GM21737 (cell line): ENCODE measurements at regions not wholly inside any gene's neighbourhood (a gene's known extent, or its start where the extent isn't known, plus 50 kb on each side); places are given as distances from the start of the nearest gene placed in this dataset.

ENCODE experiments used
- ATAC-seq: cut with Tn5 transposase; IDR thresholded peaks from one replicate; pipeline ENCODE4 v1.9.1; 2021; ENCODE audit warnings: mild to moderate bottlenecking, moderate library complexity; ENCODE audit not compliant: unreplicated experiment

DNA sequence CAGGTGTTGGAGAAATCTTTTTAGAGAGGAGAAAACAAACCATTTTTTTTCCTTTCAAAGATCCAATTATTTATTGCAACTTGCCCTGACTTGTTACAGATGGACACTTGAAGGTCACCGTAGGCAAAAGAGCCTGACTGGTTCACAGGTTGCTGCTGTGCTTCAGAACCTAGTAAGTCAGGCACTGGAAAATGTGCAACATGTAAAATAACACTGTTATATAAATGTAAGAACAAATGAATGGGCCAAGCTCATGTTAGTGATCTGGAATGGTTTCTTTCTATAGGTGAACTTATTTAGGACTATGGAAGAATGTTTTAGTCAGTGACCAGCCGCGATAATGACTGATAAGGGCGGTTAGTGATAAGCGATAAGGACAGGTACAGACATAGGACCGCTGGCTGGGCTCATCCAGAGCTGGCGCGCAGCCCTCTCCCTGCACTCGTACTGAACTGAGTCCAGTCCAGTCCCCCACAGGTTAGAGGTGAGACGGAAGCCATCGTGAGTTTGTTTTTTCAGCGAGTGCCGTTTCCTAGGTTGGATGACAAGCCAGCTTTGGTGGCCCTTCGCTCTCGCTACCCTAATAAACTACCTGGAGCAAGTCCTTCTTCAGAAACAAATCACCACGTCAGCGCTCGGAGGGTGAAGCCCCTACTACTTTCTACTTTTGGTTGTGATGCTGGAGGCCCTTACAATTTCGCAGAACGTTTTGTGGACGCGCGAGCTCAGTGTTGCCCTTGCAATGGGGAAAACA is 94.4 kb upstream of the PRDM1 start:
- ATAC-seq: peak; percentile 37

DNA sequence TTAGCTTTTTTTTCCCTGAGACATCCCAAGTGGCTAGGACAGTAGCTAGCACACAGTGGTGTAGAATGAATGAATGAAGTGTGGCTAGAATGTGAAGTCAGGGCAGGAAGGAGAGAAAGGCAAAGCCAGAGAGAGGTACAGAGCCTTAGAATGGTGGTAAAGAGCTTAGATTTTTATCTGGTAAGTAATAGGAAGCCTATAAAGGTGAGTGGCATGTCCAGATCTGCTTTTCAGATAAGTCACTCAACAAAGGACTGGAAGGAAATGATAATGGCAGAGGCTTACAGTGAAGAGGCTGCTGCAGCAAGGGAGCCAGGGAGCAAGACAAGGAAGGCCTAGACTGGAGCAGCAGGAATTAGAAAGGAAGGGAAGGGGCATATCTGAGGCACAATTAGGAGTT is 96.0 kb upstream of the PRDM1 start:
- ATAC-seq: no peak

DNA sequence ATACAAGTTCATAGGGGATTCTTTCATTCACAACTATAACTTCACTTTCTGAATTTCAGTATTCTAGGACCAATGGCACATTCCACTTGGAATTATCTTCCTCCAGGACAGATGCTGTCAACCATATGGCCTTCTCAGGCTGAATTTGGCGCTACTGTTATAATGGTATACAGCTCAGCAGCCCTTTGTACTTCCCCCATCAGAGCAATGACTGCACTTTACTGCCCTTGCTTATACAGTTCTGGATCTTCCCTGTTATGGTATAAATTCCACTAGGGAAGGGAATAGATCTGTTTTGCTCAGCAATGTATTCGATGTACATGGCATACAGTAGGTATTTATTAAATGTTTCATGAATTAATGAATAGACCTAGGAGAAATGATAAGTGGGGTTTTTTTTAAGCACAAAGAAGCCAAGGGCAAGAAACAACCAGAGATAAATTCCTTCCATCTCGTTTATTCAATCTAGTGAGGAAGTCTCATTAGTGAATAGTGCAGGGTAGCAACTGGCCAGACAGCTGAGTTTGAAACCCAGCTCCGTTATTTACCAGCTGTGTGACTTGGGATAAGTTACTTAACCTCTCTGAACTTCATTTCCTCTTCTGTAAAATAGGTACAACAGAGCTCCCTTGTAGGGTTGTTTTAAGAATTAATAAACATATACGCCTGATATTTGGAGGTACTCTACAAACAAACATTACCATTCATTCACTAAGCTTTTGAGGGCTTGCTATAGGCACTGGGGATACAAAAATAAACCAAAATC is 97.1 kb upstream of the PRDM1 start:
- ATAC-seq: no peak

DNA sequence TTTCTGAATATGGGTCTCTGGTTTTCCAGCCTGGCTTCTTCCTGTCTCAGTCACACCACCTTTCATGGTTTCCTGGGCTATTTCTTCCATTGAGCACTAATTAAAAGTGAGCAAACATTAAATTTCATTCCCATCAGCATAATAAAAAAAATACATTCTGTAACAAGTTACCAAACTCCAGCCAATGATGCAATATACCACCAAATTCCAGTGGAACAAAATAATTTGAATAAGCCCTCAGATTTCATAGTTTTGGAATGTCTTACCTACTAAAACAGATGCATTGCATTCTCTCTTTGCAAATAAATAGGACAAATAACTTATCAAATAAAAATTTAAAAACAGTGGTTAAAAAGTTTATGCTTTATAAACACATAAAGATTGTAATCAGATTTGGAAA is 97.8 kb upstream of the PRDM1 start:
- ATAC-seq: no peak

DNA sequence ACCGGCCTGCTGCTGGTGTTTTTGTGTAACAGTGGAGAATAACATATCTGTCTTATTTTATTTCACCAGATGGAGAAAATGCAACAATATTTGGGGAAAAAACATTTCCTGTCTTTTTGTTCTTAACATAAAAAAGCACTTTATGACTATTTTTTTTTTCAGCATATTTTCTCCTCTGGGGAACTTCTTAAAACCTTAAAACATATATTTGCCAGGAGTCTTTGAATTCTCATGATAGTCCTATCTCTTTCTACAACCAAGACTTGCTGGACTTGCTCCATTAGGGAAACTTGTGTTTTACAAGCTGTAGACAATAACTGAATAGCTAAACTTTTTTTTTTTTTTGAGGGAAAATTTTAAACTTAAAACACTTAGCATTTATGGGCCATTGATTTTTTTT is 98.6 kb upstream of the PRDM1 start:
- ATAC-seq: no peak

DNA sequence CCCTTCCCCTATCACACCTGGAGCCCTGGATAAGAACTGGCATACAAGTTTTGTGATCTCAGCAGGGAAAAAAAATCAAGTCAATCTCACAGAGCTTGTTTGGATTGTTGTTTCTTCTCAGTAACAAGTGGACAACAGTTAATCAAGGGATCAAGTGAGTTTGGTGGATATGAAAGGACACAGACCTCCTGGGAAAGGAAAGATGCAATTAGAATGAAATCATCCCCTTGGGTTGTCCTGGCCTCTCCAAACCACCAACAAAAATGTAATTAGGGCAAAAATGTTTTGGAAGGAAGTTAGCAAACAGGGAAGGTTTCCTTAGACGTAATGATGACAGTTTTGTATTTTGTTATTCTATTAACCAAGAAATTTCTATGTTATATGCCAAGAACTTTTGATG is 99.1 kb upstream of the PRDM1 start:
- ATAC-seq: no peak

DNA sequence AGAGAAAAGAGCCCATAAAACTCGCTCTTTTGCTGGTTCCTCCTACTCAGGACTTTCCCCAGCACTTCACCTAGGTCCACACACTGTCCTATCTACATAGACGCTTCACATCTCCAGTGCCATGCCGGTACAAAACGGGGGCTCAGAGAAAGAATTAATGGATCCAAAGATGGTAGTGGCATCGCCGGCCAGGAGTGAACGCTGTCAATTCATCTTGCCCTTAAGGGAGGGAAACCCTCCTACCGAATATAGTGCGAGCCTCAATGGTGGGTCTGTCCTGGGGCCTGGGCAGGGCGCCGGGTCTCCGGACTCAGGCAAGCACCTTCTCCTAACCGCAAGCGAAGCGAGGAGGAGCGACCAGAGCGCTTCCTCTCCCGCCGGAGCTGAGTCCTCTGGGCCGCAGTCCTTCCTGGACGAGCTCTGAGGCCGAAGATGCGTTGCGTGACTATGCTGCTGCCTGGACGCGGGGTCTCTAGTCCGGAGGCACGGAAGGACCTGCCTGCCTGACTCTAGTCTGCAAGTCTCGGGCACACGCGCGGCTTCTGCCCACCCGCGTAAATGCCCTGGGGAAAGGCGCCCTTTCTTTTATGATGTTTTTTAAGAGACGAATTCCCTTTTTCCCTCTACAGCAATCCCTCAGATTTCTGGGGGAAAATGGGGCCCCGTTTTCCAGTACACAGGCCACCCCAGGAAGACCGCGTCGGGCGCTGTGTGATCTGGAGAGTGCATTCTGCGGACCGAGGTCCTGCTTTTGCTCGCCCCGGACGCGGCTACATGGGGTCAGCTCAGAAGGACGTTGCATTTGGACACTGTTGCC is 100.1 kb upstream of the PRDM1 start:
- no peak for ATAC-seq

DNA sequence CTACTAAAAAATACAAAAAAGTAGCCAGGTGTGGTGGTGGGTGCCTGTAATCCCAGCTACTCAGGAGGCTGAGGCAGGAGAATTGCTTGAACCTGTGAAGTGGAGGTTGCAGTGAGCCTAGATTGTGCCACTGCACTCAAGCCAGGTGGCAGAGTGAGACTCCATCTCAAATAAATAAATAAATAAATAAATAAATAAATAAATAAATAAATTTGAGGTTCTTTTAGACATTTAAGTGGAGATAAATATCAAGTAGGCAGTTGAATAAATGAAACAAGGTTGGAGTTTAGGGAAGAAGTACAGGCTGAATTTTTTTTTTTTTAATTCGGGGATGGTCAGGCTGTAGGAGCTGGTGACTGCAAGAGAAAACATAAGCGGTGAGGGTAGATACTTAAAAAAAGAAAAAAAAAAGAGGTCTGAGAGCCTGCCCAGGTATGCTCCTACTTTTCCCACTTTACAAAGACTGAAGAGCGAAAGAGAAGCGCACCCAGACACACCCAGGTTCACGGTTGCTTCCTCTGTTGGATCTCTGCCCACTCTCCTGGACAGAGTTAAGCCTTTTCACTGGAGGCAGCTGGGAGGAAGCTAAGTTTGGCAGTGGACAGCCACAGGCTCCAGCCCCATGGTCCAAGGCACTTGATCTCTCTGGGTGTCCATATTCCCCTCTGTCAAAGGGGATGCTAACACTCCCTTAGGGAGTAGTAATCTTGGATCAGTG is 100.9 kb upstream of the PRDM1 start:
- ATAC-seq: no peak

DNA sequence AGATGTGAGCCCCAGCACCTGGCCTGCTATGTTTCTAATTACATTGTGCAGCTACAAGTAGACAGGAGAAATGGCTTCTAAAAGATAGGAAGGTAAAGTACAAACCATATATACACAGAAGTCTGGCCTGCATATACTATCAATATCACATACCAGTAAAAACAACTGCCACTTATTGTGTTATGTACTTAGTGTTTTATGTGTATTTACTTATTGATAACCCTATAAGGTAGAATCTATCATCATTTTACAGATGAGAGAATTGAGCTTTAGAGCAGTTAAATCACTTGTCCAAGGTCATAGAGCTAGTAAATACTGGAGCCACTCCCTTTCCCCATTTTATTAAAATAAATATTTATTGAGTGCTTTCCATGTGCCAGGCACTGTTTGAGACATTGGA is 102.4 kb upstream of the PRDM1 start:
- no peak for ATAC-seq

DNA sequence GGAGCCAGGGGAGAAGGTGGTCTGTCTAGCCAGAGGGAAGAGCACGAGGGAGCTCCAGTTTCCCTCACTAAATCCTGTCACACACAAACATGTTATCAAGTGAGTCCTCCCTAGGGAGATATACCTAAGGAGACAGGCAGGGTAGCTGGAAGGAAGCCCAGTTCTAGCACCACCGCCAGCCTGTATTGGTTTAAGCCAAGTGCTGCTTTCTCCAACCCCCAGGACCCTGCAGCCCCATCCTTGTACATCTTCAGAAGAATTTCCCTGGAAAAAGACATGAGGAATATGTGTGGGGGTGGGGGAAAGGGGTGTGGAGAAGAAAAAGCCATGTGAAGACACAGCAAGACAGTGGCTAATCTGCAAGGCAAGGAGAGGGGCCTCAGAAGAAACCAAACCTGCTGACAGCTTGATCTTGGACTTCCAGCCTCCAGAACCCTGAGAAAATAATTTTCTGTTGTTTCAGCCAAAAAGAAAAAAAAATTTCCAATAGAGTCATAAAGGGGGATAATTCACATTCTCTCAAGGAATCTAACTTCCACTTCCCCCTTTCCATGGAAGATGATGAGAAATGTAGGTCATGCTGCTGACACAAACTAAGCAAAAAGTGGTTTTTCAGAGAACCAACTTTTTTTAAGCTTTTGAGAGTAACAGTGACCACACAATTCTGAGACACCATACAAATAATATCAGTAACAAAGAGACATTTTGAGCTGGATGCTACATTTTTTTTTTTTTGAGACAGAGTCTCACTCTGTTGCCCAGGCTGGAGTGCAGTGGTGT is 103.2 kb upstream of the PRDM1 start:
- no peak for ATAC-seq

DNA sequence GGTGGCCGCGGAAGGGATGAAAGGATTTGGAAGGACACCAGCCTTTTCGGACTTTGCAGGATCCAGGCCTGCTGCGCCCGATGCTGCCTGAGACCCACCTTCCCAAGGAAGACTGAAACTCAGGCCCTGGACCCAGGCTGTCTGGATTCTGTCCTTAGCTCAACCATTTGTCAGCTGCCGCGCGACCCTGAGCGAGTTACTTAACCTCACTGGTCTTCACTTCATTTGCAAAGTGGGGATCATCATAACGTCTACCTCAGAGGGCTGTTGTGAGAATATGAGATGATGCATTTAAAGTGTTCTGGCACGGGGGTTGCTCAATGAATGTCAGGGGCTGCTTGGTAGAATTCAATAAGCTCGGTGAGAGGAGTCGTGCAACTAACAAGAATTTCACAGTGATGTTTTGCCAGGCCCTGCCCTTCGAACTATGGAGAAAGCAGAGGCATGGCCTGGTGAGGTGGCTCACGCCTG is 104.2 kb upstream of the PRDM1 start:
- ATAC-seq: no peak

DNA sequence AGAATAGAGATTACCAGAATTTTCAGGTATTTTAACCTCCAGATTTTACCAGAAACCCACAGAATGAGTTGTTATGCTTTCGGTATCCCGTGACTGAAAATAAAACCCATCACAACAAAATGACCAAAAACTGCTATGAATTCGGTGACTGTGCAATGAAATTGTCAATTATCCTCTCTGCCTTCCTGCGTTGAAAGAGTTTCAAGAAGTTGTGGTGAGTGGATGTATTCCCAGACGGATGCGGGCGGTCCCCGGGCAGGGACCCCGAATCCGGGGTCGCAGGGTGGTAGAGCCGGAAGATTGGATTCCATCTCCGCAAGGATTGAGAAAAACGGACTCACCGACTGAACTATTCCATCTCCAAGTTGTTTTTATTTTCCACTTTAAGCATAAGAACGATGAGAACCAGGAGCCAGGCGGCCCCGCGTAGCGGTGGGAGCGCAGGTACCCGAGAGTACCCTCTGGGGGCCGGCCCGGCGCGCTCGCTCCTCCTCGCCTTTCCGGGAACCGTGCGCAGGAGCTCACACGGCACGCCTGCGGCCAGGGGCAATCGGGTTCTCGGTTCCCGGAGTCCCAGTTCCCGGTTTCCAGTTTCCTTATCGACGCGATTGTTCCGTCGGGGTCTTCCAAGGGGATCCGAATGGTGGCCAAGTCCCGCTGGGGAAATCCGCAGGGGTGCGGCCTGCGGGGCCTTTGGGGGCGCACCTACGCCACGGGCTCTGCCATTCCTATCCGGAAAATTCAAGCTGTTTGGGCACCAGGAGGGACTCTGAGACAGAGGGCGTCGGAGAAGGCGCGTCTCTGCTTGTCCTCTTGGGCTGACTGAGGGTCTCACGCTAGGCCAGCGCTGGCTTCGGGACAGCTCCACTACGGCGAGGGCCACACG is 104.9 kb upstream of the PRDM1 start:
- no peak for ATAC-seq

DNA sequence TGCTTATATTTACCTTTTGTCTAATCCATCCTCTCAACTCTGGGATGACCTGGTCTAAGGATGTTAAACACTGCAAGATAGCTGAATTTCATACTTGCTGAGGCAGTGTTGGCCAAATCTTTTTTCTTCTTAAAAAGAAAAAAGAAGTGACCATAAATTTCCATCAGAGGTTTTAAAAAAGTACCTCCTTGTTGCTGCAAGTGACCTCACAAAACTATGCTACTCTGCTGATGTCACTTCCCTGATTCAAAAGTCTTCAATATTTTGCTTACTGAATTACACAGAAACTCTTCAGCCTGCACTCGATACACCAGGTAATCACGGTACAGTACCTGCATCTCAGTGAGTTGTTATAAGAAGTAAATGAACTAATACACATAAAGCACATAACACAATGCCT is 107.2 kb upstream of the PRDM1 start:
- ATAC-seq: no peak

DNA sequence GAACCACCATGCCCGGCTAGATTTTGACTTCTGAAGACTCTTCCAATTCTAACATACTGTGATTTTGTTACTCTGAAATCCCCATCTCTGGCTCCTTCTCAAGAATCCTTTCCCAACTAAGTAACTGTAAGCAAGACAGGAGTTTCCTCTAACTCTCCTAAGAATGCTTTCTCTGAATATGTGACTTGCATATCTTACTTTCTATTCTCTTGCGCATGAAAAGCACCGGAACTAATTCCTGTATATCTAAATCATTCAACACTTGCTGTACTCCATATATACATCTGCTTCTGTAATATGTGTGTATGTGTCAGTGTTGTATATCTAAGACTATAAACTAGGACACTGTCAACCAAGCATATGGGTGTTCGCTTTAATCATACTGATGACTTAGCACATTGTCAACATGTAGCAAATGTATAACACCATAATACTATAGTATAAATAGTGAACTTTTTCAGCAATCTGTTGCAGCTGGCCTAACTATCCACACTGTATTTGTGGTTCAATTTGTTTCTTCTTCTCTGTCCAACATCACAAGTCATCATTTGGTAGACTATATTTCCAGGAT is 108.1 kb upstream of the PRDM1 start:
- ATAC-seq: no peak

DNA sequence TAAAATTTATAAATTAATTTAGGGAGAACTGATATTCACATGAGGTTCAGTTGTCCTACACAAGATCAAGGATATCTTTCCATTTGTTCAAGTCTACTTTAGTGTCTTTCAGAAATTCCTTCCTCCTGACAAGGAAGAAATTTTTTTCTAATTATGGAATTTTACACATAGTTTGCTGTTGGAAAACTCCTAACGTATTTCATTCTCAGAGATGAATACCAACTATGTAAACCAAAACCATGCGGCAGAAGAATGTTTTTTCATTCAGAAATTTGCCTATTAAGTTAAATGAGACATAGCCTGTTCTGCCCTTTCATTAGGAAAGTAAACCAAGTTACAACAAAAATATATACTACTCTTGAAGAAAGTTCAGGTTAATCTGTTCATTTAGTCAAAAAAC is 111.2 kb upstream of the PRDM1 start:
- ATAC-seq: no peak

DNA sequence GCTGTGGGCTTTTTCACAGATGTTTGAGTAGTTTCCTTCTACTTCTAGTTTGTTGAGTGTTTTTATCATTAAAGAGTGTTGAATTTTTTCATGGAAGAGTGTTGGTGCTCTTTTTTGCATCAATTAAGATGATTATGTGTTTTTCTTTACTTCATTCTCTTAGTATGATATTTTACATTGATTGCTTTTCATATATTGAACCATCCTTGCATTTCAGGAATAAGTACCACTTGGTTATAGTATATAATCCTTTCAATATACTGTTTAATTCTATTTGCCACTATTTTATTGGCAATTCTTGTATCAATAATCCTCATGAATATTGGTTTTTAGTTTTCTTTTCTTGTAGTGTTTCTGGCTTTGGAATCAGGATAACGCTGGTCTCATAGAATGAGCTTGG is 113.7 kb upstream of the PRDM1 start:
- ATAC-seq: no peak

DNA sequence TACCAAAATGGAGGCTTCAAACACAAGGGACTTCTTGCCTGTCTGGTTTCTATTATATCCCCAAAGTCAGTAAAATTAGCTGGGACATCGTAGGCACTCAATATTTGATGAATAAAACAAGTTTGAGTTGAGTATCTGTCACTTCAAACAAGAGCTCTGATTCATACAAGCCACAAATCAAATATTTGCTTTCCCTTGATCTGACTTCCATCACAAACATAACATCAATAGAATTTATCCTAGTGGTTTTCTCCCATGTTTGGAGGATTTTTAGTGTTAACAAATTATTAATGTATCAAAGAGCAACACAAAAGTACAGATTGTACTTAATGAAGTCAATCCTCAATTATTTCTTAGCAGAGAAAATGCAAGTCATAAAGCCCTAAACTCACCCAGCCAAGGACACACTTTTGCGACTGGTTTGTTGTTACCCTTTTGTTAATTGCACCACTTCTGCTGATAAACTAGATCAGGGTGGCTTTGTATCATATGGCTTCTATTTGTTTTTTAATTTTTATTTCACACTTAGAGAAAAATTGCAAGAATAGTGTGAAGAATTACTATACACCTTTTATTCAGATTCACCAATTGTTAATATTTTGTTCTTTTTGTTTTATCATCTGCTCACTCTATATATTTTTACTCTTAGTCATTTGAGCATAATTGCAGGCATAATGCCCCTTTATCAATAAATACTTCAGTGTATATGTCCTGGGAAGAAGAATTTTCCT is 117.4 kb upstream of the PRDM1 start:
- ATAC-seq: no peak

DNA sequence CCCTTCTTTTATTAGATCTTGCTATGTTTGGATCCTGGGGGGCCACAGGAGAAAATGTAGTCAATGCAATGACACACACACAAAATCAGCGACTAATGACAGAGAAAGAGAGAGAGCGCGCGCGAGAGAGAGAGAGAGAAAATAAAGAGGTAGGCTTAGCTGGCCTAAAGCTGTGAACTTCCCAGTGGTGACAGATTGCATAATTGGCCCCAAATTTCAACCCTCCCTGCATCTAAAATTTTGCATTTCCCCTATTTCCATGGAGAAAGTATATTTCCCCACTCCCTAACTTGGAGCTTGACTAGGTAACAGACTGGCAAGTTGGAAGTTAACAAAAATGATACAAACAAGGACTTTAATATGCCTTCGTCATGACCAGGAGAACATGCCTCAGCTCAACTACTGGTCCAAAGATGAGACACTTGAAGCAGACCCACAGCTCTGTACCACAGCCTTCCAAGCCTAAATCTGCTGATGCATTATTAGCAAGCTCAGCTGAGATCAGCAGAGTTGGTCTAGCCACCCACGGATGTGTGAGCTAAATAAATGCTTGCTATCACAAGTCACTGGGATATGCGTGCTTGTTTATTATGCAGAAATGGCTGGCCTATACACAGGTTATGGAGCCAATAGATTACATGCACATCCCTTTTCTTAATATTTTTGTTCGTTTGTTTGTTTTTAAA is 118.1 kb upstream of the PRDM1 start:
- no peak for ATAC-seq
